Astrocyte (in vitro differentiated cells and primary cell): ENCODE measurements at regions not wholly inside any gene's neighbourhood (a gene's known extent, or its start where the extent isn't known, plus 50 kb on each side); places are given as distances from the start of the nearest gene placed in this dataset.

Source experiments
- DNase-seq: peaks from one replicate; pipeline ENCODE4 v3.0.0-alpha.2; 2010; ENCODE audit warnings: low read depth
- FAIRE-seq: peaks from 2 replicates; lab custom pipeline; 2011; peaks lifted over from hg19 to GRCh38; lab: Jason Lieb, UNC
- H2AFZ ChIP-seq: 2 replicates; pipeline ENCODE4 v1.6.0; 2012; ENCODE audit warnings: low read depth, low read length, inconsistent platforms
- H3K27ac ChIP-seq: 2 replicates; pipeline ENCODE4 v1.5.1; 2011; ENCODE audit warnings: low read depth, low read length, inconsistent platforms
- H3K27me3 ChIP-seq: 2 replicates; pipeline ENCODE4 v1.6.0; 2011; ENCODE audit warnings: low read length, inconsistent platforms; ENCODE audit not compliant: insufficient read depth
- H3K36me3 ChIP-seq: 2 replicates; pipeline ENCODE4 v1.5.1; 2011; ENCODE audit warnings: low read length, inconsistent platforms; ENCODE audit not compliant: insufficient read depth
- H3K4me1 ChIP-seq: 2 replicates; pipeline ENCODE4 v1.5.1; 2011; ENCODE audit warnings: low read length, inconsistent platforms; ENCODE audit not compliant: insufficient read depth
- H3K4me2 ChIP-seq: 2 replicates; pipeline ENCODE4 v1.6.0; 2012; ENCODE audit warnings: low read length, inconsistent platforms
- H3K4me3 ChIP-seq: 2 replicates; pipeline ENCODE4 v1.5.1; 2011; ENCODE audit warnings: low read depth, mild to moderate bottlenecking, low read length, inconsistent platforms; ENCODE audit not compliant: insufficient read depth
- H3K79me2 ChIP-seq: 2 replicates; pipeline ENCODE4 v1.6.0; 2012; ENCODE audit warnings: mild to moderate bottlenecking, low read length, inconsistent platforms; ENCODE audit not compliant: insufficient read depth
- H3K9ac ChIP-seq: 2 replicates; pipeline ENCODE4 v1.6.0; 2012; ENCODE audit warnings: mild to moderate bottlenecking, low read length, inconsistent platforms
- H3K9me3 ChIP-seq: 2 replicates; pipeline ENCODE4 v1.5.1; 2012; ENCODE audit warnings: low read depth, mild to moderate bottlenecking, low read length, inconsistent platforms; ENCODE audit not compliant: insufficient read depth
- H4K20me1 ChIP-seq: 2 replicates; pipeline ENCODE4 v1.6.0; 2012; ENCODE audit warnings: low read length, inconsistent platforms; ENCODE audit not compliant: insufficient read depth
- H3K27ac Mint-ChIP-seq: one replicate; pipeline ENCODE4 v1.8.0; 2021; ENCODE audit warnings: mild to moderate bottlenecking, mixed read lengths; ENCODE audit not compliant: unreplicated experiment
- H3K27me3 Mint-ChIP-seq: one replicate; pipeline ENCODE4 v1.8.0; 2021; ENCODE audit warnings: low read depth, mixed read lengths; ENCODE audit not compliant: unreplicated experiment
- H3K36me3 Mint-ChIP-seq: one replicate; pipeline ENCODE4 v1.8.0; 2021; ENCODE audit warnings: low read depth, mixed read lengths; ENCODE audit not compliant: unreplicated experiment
- H3K4me1 Mint-ChIP-seq: one replicate; pipeline ENCODE4 v1.8.0; 2021; ENCODE audit warnings: low read depth, mixed read lengths; ENCODE audit not compliant: unreplicated experiment
- H3K4me3 Mint-ChIP-seq: one replicate; pipeline ENCODE4 v1.8.0; 2021; ENCODE audit warnings: mild to moderate bottlenecking, moderate library complexity, mixed read lengths; ENCODE audit not compliant: unreplicated experiment
- H3K9me3 Mint-ChIP-seq: one replicate; pipeline ENCODE4 v1.8.0; 2021; ENCODE audit warnings: mild to moderate bottlenecking, mixed read lengths; ENCODE audit not compliant: unreplicated experiment
- EZH2 ChIP-seq: IDR thresholded peaks from 2 replicates; pipeline ENCODE4 v1.6.1; 2012; ENCODE audit warnings: mild to moderate bottlenecking, low read length, inconsistent platforms; ENCODE audit not compliant: insufficient read depth
- TF ChIP-seq, protein P1 (sequence below): IDR thresholded peaks from 2 replicates; pipeline ENCODE4 v1.5.1; 2011; ENCODE audit warnings: low read depth, mild to moderate bottlenecking, inconsistent platforms, low read length, moderate library complexity; ENCODE audit not compliant: insufficient read depth

DNA sequence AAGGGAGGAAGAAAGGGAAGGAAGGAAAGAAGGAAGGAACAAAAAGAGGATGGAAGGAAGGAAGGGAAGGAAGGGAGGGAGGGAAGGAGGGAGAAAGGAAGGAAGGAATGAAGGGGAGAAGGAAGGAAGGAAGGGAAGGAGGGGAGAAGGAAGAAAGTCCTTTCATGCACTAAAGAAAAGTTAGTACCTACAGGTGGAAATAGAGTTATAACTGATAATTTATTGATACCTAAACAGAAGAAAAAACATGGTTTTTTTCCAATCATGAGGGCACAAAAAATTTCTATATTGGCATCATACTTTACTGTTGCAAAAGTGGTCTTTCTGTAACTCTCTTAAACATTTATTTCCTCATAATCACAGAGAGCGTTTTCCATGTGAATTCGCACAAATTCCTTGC is 659.4 kb downstream of the MAFB start:
- Mint-ChIP-seq H3K36me3 (no peaks in the 10 kb centered on the region), H3K4me1 (no peaks in the 10 kb centered on the region), H3K27ac (no peak overlapping the region), H3K27me3 (peaks cover 2% of the 10 kb centered on the region), H3K4me3 (no peak overlapping the region), H3K9me3 (peaks cover 7% of the 10 kb centered on the region)
- Histone ChIP-seq H3K9me3 (peaks cover 5% of the 10 kb centered on the region), H3K9ac (no peak overlapping the region), H3K4me1 (no peaks in the 10 kb centered on the region), H3K27ac (no peak overlapping the region), H4K20me1 (no peaks in the 10 kb centered on the region), H3K27me3 (no peaks in the 10 kb centered on the region), H2AFZ (no peak overlapping the region), H3K4me3 (no peak overlapping the region), H3K36me3 (no peaks in the 10 kb centered on the region), H3K79me2 (no peaks in the 10 kb centered on the region), H3K4me2 (no peak overlapping the region)
- DNase-seq (no peak), FAIRE-seq (no peak)
- TF ChIP-seq, protein P1, sequence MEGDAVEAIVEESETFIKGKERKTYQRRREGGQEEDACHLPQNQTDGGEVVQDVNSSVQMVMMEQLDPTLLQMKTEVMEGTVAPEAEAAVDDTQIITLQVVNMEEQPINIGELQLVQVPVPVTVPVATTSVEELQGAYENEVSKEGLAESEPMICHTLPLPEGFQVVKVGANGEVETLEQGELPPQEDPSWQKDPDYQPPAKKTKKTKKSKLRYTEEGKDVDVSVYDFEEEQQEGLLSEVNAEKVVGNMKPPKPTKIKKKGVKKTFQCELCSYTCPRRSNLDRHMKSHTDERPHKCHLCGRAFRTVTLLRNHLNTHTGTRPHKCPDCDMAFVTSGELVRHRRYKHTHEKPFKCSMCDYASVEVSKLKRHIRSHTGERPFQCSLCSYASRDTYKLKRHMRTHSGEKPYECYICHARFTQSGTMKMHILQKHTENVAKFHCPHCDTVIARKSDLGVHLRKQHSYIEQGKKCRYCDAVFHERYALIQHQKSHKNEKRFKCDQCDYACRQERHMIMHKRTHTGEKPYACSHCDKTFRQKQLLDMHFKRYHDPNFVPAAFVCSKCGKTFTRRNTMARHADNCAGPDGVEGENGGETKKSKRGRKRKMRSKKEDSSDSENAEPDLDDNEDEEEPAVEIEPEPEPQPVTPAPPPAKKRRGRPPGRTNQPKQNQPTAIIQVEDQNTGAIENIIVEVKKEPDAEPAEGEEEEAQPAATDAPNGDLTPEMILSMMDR, result no peak
- TF ChIP-seq EZH2, result no peak

DNA sequence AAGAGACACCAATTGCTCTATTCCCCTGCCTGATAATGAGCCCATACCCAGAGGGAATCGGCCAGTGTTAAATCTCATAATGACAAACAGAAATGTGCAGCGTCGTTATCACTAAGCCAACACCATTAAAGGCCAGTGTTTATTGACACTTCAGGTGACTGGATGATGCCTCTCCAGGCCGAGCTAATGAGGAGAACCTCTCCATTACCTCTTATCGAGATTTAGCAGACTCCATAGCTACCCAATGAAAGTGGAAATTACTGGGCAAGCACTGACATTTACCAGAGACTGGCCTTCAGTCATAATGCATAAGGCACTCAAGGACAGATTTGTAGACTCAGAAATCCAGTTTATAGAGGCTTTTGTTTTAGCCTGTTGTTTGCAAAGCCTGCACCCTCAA is 669.5 kb downstream of the MAFB start:
- DNase-seq (no peak), FAIRE-seq (no peak)
- H3K4me1 Mint-ChIP-seq, result no peaks in the 10 kb centered on the region
- Histone ChIP-seq H3K36me3 (no peaks in the 10 kb centered on the region), H3K4me1 (no peaks in the 10 kb centered on the region), H2AFZ (no peak overlapping the region), H3K9me3 (no peaks in the 10 kb centered on the region), H3K4me2 (no peak overlapping the region), H4K20me1 (no peaks in the 10 kb centered on the region), H3K27me3 (no peaks in the 10 kb centered on the region), H3K4me3 (no peak overlapping the region), H3K79me2 (no peaks in the 10 kb centered on the region), H3K9ac (no peak overlapping the region), H3K27ac (no peak overlapping the region)
- H3K27me3 Mint-ChIP-seq, result no peaks in the 10 kb centered on the region
- no peak for TF ChIP-seq EZH2
- TF ChIP-seq, protein P1, result no peak
- H3K4me3 Mint-ChIP-seq, result no peak overlapping the region
- H3K36me3 Mint-ChIP-seq, result no peaks in the 10 kb centered on the region
- no peak overlapping the region for H3K27ac Mint-ChIP-seq
- peaks cover under 1% of the 10 kb centered on the region for H3K9me3 Mint-ChIP-seq

DNA sequence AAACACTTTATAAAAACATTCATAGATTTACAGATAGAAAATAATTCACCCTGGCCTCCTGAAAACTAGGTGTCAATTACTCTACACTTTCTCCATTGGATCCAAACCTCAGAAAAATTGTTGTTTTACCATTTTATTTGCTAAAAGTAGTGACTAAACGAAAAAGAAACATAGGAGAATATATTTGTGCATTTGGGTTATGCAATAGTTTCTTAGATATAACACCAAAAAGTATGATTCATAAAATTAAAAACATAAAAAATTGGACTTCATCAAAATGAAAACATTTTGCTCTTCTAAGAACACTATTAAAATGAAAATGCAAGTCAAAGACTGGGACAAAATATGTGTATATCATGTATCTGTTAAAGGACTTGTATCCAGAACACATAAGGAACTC is 671.3 kb downstream of the MAFB start:
- H3K4me1 ChIP-seq, result no peaks in the 10 kb centered on the region
- FAIRE-seq (no peak), DNase-seq (no peak)
- no peaks in the 10 kb centered on the region for H3K4me1 Mint-ChIP-seq
- no peaks in the 10 kb centered on the region for H3K36me3 Mint-ChIP-seq
- TF ChIP-seq EZH2, result no peak
- TF ChIP-seq, protein P1, result no peak
- no peaks in the 10 kb centered on the region for H3K27me3 Mint-ChIP-seq
- no peak overlapping the region for H3K4me3 ChIP-seq
- no peaks in the 10 kb centered on the region for H3K79me2 ChIP-seq
- no peaks in the 10 kb centered on the region for H3K9me3 ChIP-seq
- no peak overlapping the region for H3K27ac Mint-ChIP-seq
- H3K36me3 ChIP-seq, result no peaks in the 10 kb centered on the region
- H3K27ac ChIP-seq, result no peak overlapping the region
- H4K20me1 ChIP-seq, result no peaks in the 10 kb centered on the region
- H3K4me3 Mint-ChIP-seq, result no peak overlapping the region
- H3K9me3 Mint-ChIP-seq, result no peaks in the 10 kb centered on the region
- H3K9ac ChIP-seq, result no peak overlapping the region
- H3K27me3 ChIP-seq, result no peaks in the 10 kb centered on the region
- H2AFZ ChIP-seq, result no peak overlapping the region
- H3K4me2 ChIP-seq, result no peak overlapping the region
